HG03439 (cell line): ENCODE measurements at regions not wholly inside any gene's neighbourhood (a gene's known extent, or its start where the extent isn't known, plus 50 kb on each side); places are given as distances from the start of the nearest gene placed in this dataset.

ENCODE experiments used
- ATAC-seq: cut with Tn5 transposase; IDR thresholded peaks from one replicate; pipeline ENCODE4 v1.9.1; 2021; ENCODE audit warnings: mild to moderate bottlenecking, moderate library complexity; ENCODE audit not compliant: unreplicated experiment

DNA sequence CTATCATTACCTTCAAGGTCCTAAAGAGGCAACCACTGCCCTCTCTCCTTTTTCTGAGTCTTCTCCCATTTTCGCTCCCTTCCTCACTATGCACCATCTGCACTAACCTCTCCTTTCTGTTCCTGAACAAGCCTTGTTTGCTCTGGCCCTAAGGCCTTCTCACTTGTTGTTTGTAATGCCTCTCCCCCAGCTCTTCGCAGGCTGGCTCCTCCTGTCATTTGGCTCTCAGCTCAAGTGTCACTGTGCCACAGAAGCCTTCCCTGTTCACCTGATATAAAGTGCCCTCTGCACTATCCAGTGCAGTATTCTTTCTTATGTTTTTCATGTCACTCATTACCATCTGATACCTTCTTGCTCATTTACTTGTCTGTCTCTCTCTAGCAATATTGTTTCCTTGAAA, 303.7 kb downstream of the KCNN2 start:
- ATAC-seq = no peak

DNA sequence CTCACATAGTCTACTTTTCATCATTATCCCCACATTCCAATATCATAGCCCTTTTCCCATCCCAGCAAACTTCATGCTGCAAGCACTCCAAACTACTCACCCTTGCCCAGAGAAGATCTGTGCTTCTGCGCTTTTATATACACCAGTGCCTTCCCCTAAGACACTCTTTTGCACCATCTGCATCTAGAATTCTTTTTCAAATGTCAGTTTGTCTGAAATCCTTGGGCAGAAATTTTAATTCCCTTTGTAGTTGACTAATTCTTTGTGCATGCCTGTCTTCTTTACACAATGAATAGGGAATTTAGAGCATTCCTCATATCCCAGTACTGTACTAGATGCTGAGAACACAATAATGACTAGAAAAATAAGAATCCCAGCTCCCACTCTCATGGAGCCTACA, 298.9 kb downstream of the KCNN2 start:
- ATAC-seq = no peak

DNA sequence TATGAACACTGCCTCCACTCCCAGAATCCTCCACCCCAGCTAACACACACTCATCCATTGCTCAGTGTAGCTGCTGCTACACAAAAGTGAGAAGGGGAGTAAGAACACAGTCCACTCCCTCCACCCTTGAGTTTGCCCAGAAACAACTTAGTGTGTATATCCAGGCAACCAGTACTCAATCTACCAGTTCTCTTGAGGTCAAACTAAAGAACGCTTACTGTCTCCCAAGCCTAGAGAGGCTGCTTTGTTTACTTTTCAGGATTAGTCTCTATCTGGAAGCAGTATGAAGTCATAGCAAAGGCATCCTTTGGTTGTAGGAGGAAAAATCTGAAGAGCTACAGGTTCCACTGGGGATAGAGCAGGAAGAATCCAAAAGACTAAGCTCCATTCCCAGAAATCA, 296.3 kb downstream of the KCNN2 start:
- no peak for ATAC-seq

DNA sequence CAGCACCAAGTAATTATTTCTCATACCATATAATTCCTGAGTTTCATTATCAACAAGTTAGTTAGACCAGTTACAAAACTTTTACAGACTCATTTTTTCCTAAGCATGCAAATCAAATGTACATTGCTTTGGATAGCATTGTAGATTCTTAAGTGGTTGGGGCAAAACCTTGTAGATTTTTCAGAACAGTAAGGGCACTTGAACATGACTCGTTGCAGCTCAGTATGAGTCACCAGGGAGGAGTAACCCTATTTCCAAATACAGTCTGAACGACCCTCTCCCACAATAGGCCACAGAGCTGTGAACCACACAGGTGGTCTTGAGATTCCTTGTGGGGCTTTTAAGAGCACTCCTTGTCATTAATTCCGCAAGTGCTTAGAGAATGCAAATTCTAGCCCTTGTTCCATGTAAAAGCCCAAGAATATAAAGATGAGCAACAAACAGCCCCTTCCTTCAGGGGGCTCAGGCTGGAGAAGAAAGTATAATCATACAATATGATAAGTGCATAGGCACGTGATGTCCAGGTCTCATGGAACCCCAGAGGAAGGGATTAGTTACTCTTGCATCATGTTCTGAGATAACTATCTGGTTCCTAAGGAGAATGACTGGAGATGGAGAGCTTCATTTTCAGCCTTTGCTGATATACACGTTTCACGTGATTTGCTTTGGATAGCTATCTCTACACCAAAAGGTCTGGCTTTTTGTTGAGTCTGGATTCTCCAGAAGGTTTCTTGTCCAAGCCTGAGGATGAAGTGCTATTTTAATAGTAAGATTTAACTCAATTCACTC, 295.7 kb downstream of the KCNN2 start:
- ATAC-seq = no peak

DNA sequence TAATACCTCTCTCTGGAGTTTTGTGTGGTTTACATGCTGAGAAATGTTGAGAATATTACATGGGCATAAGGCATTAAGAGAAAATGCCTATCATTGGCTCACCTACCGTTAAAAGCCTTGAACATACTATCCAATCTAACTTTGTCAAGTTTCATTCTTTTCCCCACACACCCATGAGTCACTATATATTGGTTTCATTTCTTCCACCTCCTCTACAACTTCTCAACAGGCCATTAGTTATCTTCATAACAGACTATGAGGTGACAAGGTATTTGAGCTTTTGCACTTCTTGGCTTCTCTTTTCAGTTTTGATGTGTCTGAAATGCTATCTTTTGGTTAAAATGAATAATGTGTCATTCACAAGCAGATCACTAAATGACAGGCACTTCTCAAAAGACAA, 288.0 kb downstream of the KCNN2 start:
- ATAC-seq = no peak

DNA sequence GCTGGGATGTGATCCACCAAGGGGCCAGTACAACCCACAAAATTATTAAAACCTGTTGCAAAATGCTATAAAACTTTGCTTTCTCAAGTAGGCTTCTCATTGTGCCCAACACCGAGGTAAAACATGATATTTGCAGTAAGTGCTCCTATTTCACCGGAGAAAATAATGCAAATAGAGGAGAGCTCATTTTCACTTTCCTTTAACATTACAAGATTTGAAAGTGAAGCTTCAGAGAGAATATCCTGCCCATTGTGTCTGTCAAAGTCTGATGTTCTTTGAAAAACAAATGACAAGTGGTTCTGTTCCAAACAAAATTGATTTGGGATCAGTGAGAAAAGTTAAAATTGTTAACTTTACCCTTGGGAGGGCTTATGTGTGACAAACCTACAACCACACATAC, 287.1 kb downstream of the KCNN2 start:
- peak; percentile 53 for ATAC-seq

DNA sequence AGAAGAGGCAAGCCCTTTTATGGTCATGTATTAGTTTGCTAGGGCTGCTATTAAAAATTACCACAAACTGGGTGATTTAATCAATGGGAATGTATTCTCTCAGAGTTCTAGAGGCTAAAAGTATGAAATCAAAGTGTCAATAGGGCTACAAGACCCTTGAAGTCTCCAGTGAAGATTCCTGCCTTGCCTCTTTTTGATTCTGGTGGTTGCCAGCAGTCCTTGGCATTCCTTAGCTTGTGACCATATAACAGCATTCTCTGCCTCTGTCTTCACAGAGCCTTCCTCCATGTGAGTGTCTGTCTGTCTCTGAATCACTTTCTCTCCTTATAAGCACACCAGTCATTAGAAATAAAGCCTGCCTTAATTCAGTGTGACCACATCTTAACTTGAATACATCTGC, 282.7 kb downstream of the KCNN2 start:
- ATAC-seq = no peak

DNA sequence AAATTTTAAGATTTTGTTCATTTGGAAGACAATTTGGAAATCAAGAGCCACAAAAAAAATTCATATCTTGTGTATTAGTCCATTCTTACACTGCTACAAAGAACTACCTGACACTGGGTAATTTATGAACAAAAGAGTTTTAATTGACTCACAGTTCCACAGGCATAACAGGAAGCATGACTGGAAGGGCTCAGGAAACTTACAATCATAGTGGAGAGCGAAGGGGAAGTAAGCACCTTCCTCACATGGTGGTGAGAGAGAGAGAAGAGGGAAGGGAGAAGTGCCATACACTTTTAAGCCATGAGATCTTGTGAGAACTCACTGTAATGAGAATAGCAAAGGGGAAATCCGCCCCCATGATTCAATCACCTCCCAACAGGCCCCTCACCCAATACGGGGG, 274.4 kb downstream of the KCNN2 start:
- no peak for ATAC-seq

DNA sequence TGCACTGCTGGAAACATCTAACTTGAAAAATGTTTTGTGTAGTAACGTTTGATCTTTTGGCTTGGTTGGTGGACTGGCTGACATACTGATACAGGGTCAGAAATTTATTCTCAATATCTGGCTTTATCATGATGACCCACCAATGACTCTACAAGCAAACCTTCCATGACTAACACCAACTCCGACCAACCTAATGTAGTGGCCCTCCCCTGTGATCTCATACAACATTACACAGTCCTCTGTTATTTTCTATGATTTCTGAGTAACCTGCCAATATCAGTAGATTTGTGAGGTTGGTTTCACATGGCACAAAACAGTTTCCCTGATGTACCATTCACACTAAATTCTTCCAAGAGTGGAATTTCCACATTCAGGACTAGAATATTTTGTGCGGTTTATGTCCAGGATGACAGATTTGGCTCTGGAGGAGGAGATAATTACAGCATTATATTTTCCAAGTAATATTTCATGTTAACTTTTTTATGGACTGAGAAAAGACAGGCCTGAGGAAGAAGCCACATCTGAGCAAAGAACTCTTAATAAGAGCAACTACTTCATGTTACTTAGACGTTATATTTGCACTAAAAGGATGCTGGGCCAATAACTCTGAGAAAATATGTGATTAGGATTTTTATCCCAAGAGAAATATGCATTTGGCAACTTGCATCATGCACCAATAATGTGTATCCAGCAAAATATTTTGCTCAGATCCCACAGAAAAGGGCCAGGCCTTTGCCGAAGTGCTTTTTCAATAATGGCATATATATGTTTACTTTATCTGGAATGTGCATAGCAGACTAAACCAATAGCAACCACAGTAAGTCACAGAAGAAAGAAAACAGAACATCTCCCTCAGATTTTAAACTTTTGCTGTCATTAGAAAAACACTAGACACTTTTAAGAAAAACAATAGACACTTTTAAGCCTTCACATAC, 273.4 kb downstream of the KCNN2 start:
- ATAC-seq = no peak

DNA sequence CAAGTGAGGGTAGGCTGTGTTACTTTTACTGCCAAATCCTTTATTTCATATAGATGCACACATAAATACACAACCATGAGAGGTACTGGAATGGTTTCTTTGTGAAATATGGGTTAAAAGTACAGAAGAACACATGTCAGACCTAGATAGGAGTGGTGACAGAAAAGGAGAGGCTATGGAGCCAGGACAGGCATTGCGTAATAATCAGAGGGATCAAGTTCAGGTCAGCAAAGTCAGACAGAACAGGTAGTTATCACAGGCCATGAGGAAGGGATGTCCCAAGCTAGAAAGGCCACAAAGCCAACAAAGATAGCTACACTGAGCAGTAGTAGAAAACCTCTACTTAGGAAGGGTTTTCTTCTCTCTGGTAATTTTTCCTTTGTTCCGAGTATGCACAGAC, 272.6 kb downstream of the KCNN2 start:
- ATAC-seq = no peak

DNA sequence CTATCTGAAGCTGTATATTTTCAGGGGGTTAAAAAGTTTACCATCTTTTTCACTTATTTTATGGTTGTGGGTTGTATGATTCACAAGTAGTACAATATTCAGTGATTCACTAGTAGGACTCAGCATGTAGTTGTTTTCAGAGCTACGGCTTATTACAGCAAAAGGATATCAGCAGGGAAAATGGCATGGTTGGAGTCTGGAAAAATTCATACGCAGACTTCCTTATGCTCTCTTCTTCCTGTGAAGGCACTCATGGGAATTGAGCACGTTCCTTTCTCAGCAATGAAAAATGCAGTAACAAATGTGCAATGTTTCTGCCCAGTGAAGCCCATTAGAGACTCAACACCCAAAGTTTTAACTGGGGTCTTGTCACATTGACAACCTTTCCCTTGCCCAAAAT, 250.5 kb downstream of the KCNN2 start:
- ATAC-seq = no peak

DNA sequence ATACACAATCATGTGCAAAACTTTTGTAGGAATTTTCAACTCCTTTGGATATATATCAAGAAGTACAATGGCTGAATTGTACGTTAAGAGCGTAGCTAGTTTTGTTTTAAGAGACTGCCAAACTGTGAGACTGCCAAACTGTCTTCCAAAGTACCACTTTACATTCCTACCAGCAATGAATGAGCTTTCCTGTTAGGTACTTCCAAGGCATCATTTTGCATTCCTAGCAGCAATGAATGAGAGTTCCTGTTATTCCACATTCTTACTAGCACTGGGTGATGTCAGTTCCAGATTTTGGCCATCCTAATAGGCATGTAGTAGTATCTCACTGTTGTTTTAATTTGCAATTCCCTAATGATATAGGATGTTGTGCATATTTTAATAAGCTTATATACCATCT, 219.3 kb downstream of the KCNN2 start:
- no peak for ATAC-seq

DNA sequence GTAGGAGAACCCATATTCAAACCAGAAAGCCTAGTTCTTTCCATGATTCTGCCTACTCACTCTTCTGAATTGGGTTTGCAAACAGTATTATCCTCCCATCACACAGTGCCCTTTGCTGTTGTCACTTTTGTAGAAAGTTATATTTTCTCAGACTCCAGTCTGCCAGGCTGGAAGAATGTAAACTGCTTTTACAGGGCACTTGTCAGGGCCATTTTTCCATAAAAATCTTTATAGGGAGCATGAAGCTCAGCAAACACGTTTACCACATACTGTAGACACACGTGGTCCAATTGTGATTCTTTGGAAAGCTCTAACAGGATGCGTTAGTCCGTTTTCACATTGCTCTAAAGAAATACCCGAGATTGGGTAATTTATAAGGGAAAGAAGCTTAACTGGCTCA, 204.0 kb downstream of the KCNN2 start:
- no peak for ATAC-seq

DNA sequence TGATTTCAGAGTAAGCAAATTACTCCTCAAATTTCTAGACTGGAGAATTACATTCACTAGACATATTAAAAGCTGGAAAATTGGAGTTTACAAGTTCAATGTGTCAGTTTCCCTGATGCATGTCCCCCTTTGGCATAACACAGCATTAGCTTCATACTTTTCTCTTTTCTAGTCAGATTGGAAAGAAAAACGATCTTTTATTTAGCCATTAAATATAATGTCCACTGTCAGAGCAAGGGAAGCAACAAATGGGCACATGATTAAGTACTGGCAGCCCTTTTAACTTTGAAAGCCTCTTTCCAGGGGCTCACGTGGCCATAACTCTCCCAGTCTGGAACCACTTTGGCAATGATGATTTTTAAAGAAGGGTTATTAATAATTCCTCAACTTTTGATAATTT, 203.3 kb downstream of the KCNN2 start:
- no peak for ATAC-seq

DNA sequence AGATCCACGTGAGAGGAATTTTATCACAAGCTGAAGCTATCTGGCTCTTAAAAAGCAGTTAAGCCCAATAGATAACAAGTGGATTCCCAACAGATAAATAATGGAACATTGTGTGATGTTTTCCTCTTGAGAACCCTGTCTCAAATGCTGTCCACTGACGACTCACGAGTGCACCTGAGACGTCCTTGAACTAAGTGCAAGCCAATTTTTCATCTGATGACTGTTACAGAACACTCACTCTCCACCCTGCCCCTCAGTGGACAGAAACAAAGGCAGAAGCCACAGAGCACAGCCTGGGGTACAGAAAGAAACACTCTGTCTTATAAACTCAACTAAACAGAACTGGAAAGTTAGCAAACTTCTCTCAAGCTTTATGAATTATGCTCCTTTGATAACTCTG, 199.5 kb downstream of the KCNN2 start:
- ATAC-seq = no peak
